ENCODE measurements at regions not wholly inside any gene's neighbourhood (a gene's known extent, or its start where the extent isn't known, plus 50 kb on each side); places are given as distances from the start of the nearest gene placed in this dataset.
"Not testable (repeated sequence)": the region's sequence is repeated elsewhere in the genome, so short reads cannot be mapped to it uniquely, and the experiment has no call there.

GRCh38 chr6:97473979-97474378 is 191.0 kb upstream of the MMS22L start:
- no peaks in the 10 kb centered on the region for H3K36me3 ChIP-seq
- H3K4me1 ChIP-seq: no peaks in the 10 kb centered on the region
- no peak overlapping the region for H3K27ac ChIP-seq
- no peak overlapping the region for H3K4me3 ChIP-seq
- intact Hi-C loops (cut with DNase I): no loop called here
- no peaks in the 10 kb centered on the region for H3K27me3 ChIP-seq
- TF ChIP-seq CTCF (IDR thresholded peaks at IDR 0.05): no peak
- no peak for DNase-seq (ENCODE audit: low spot score in 2 of 2)
- H3K9me3 ChIP-seq: no peaks in the 10 kb centered on the region

DNA sequence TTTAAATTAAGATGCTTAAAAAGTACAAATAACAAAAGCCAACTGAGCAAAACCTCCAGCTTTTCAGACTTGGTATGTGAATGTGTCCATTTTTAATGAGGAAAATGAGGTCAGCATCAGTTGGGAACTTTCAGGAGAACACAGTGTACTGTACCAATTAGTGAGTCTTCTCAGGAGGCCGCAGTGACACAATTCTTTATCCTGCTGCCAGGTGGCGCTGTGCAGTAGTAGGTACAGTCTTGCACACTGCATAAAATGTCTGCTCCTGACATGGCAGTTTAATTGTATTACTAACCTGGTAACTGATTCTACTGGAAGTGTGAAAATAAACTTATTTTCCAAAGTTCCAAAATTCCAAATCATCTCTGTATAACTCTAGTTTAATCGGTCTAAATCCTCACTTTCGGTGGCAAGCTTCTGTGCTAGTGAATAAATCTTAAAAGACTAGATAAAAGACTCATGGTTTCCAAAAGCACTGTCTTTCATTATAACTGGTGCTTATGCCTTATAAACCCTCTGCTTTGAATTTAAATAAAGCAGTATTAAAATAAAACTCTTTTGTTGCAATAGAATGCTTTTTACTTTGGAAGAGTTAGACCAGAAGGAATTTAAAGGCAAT is 214.8 kb upstream of the MMS22L start:
- intact Hi-C loops (cut with DNase I): loop anchor here (5.0 kb wide), 1 partner anchor 1624 kb away; no protein-coding TSS in a partner anchor
- H3K36me3 ChIP-seq: no peaks in the 10 kb centered on the region
- H3K4me3 ChIP-seq: no peak overlapping the region
- no peaks in the 10 kb centered on the region for H3K9me3 ChIP-seq
- peak; percentile 17 to 54 (median 33) for TF ChIP-seq CTCF (IDR thresholded peaks at IDR 0.05)
- H3K27me3 ChIP-seq: no peaks in the 10 kb centered on the region
- no peaks in the 10 kb centered on the region for H3K4me1 ChIP-seq
- DNase-seq (ENCODE audit: low spot score in 2 of 2): peak in 1 of 2 donors; percentile 65
- H3K27ac ChIP-seq: no peak overlapping the region

- Histone ChIP-seq H3K9me3 (no peaks in the 10 kb centered on the region), H3K4me3 (no peak overlapping the region), H3K27me3 (no peaks in the 10 kb centered on the region), H3K4me1 (no peaks in the 10 kb centered on the region), H3K36me3 (no peaks in the 10 kb centered on the region), H3K27ac (no peak overlapping the region)
- no peak for DNase-seq (ENCODE audit: low spot score in 2 of 2)
- intact Hi-C loops (cut with DNase I): no loop called here
- no peak for TF ChIP-seq CTCF (IDR thresholded peaks at IDR 0.05)
Observed at GRCh38 chr6:97501853-97502252, 218.8 kb upstream of the MMS22L start.

DNA sequence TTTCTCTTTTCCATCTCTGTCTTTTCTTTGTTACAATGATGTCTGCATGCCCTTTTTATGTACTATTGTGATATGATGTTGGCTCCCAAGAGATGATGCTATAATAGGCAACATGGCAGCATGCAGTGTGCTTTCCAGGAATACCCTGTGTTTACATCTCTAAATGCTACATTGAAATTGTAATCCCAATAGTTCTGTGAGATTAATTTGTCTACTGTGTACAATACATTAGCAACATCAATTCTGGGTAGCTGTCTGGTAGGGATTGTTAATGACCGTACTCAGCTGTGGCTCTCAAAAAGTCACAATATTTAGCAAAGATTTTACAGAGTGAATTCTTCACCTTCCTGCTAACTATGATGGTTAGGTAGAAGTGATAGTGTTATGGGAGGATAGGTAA is 225.6 kb upstream of the MMS22L start:
- H3K4me3 ChIP-seq: no peak overlapping the region
- no peaks in the 10 kb centered on the region for H3K27me3 ChIP-seq
- no peak for DNase-seq (ENCODE audit: low spot score in 2 of 2)
- intact Hi-C loops (cut with DNase I): no loop called here
- TF ChIP-seq CTCF (IDR thresholded peaks at IDR 0.05): no peak
- no peaks in the 10 kb centered on the region for H3K36me3 ChIP-seq
- H3K9me3 ChIP-seq: no peaks in the 10 kb centered on the region
- H3K27ac ChIP-seq: no peak overlapping the region
- H3K4me1 ChIP-seq: no peaks in the 10 kb centered on the region

DNA sequence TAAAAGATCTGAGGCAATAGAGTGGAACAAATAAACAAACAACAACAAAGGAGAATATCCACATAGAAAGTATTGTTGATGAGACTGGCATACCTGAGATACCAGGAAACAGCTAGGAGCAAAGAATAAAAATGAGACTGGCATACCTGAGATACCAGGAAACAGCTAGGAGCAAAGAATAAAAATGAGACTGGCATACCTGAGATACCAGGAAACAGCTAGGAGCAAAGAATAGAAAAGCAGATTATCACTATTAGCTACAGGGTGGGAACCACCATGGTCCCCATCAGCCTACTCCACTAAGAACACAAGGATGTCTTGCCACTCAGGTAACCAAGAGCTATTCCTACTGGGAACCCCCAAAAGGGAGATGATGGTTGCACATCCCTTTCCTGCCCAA is 230.2 kb upstream of the MMS22L start:
- H3K4me3 ChIP-seq; H3K36me3 ChIP-seq; DNase-seq (ENCODE audit: low spot score in 2 of 2); H3K27ac ChIP-seq; intact Hi-C loops (cut with DNase I); H3K27me3 ChIP-seq; H3K9me3 ChIP-seq; H3K4me1 ChIP-seq: not testable (repeated sequence)

- H3K9me3 ChIP-seq: peaks cover 0 to 3% of the 10 kb centered on the region in 2 donors
- H3K27ac ChIP-seq: no peak overlapping the region
- no peak overlapping the region for H3K4me3 ChIP-seq
- H3K27me3 ChIP-seq: no peaks in the 10 kb centered on the region
- DNase-seq (ENCODE audit: low spot score in 2 of 2): no peak
- intact Hi-C loops (cut with DNase I): no loop called here
- no peaks in the 10 kb centered on the region for H3K36me3 ChIP-seq
- H3K4me1 ChIP-seq: no peaks in the 10 kb centered on the region
- TF ChIP-seq CTCF (IDR thresholded peaks at IDR 0.05): no peak
Observed at GRCh38 chr6:97524811-97525210, 241.8 kb upstream of the MMS22L start.
